VCaP (cell line): ENCODE measurements at regions not wholly inside any gene's neighbourhood (a gene's known extent, or its start where the extent isn't known, plus 50 kb on each side); places are given as distances from the start of the nearest gene placed in this dataset.
"Not testable (repeated sequence)": the region's sequence is repeated elsewhere in the genome, so short reads cannot be mapped to it uniquely, and the experiment has no call there.

Experiments
- H3K27ac ChIP-seq: fragments of 450-650 bp; 2 replicates; pipeline ENCODE4 v1.5.1; 2017
- CTCF ChIP-seq: fragments of 450-650 bp; conservative IDR thresholded peaks from 2 replicates; pipeline ENCODE4 v1.5.1; 2017; ENCODE audit warnings: mild to moderate bottlenecking, moderate library complexity

- no peak overlapping the region for H3K27ac ChIP-seq
- peak; percentile 79 for TF ChIP-seq CTCF
Observed at GRCh38 chrX:65451663-65452062, 82.9 kb downstream of the LAS1L start.

GRCh38 chrX:65420154-65420553, 114.4 kb downstream of the LAS1L start:
- TF ChIP-seq CTCF = no peak
- no peak overlapping the region for H3K27ac ChIP-seq

GRCh38 chrX:65407662-65408061, 126.9 kb downstream of the LAS1L start:
- not testable (repeated sequence) for H3K27ac ChIP-seq

- H3K27ac ChIP-seq = no peak overlapping the region
- TF ChIP-seq CTCF = no peak
Observed at GRCh38 chrX:65407157-65407626, 127.4 kb downstream of the LAS1L start.

GRCh38 chrX:65406532-65406931, 128.1 kb downstream of the LAS1L start:
- H3K27ac ChIP-seq = no peak overlapping the region
- no peak for TF ChIP-seq CTCF

GRCh38 chrX:65392284-65392683, 142.3 kb downstream of the LAS1L start:
- no peak for TF ChIP-seq CTCF

GRCh38 chrX:65389120-65389519, 145.5 kb downstream of the LAS1L start:
- H3K27ac ChIP-seq = not testable (repeated sequence)

More at GRCh38 chrX:65392284-65392683, 142.3 kb downstream of the LAS1L start:
- no peak overlapping the region for H3K27ac ChIP-seq
